Left lung (tissue), 4 donors: ENCODE measurements at regions not wholly inside any gene's neighbourhood (a gene's known extent, or its start where the extent isn't known, plus 50 kb on each side); places are given as distances from the start of the nearest gene placed in this dataset.

Source experiments
- ATAC-seq: fragments of 200-7000 bp; cut with Tn5 transposase; one replicate; pipeline ENCODE4 v1.9.1; 2020; ENCODE audit warnings: moderate library complexity
- DNase-seq, 4 donors: peaks; one replicate each; pipeline ENCODE4 v3.0.0-alpha.2; 2013 to 2020
- H3K27ac ChIP-seq, 2 donors: fragments of 200-600 bp; sonication (generic) in 1 of 2; one replicate each; pipeline versions ENCODE4 v1.5.0 to v1.8.0; 2020 to 2021
- H3K27me3 ChIP-seq, 2 donors: fragments of 200-600 bp; sonication (generic) in 1 of 2; one replicate each; pipeline versions ENCODE4 v1.5.0 to v1.8.0; 2020 to 2021
- H3K36me3 ChIP-seq, 2 donors: fragments of 200-600 bp; sonication (generic) in 1 of 2; one replicate each; pipeline versions ENCODE4 v1.5.0 to v1.8.0; 2020 to 2021
- H3K4me1 ChIP-seq, 2 donors: fragments of 200-600 bp; one replicate each; pipeline ENCODE4 v1.8.0; 2021
- H3K4me3 ChIP-seq, 2 donors: fragments of 200-600 bp; sonication (generic) in 1 of 2; one replicate each; pipeline versions ENCODE4 v1.5.0 to v1.8.0; 2020 to 2021; ENCODE audit warnings: mild to moderate bottlenecking in 1 of 2
- H3K9me3 ChIP-seq, 2 donors: fragments of 200-600 bp; sonication (generic) in 1 of 2; one replicate each; pipeline versions ENCODE4 v1.5.0 to v1.8.0; 2020 to 2021
- intact Hi-C, 2 donors: fragments of 100-400 bp; cut with DNase I; formaldehyde crosslinking; loops; one replicate each; pipeline versions ENCODE4 v1.11.2 to v1.14.2; 2022
- TF ChIP-seq, protein P1 (sequence below), 2 donors: fragments of 200-600 bp; sonication (generic) in 1 of 2; IDR thresholded peaks; one replicate each; pipeline versions ENCODE4 v1.5.0 to v1.8.0; 2021; ENCODE audit warnings: antibody characterized with exemption in 2 of 2
- donor health status: DM: no; HTN: yes; CAD: no.
- donor health status: DM: no; HTN: no; CAD: no.

DNA sequence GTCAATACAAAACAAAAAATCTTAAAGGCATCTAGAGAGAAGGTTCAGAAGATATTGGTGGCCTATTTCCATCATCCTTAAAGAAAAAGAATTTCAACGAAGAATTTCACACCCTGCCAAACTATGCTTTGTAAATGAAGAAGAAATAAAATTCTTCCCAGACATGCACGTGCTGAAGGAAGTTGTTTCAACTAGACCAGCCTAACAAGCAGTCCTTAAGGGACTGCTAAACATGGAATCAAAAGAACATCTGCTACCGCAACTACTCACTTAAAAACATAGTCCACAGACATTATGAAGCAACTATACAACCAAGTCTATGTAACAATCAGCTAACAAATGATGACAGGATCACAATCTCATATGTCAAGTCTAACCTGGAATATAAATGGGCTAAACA is 584.9 kb upstream of the PTCHD4 start:
- intact Hi-C loops, result no loop called here
- TF ChIP-seq, protein P1, sequence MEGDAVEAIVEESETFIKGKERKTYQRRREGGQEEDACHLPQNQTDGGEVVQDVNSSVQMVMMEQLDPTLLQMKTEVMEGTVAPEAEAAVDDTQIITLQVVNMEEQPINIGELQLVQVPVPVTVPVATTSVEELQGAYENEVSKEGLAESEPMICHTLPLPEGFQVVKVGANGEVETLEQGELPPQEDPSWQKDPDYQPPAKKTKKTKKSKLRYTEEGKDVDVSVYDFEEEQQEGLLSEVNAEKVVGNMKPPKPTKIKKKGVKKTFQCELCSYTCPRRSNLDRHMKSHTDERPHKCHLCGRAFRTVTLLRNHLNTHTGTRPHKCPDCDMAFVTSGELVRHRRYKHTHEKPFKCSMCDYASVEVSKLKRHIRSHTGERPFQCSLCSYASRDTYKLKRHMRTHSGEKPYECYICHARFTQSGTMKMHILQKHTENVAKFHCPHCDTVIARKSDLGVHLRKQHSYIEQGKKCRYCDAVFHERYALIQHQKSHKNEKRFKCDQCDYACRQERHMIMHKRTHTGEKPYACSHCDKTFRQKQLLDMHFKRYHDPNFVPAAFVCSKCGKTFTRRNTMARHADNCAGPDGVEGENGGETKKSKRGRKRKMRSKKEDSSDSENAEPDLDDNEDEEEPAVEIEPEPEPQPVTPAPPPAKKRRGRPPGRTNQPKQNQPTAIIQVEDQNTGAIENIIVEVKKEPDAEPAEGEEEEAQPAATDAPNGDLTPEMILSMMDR (IDR thresholded peaks at IDR 0.05), result no peak
- ATAC-seq, result no peak

DNA sequence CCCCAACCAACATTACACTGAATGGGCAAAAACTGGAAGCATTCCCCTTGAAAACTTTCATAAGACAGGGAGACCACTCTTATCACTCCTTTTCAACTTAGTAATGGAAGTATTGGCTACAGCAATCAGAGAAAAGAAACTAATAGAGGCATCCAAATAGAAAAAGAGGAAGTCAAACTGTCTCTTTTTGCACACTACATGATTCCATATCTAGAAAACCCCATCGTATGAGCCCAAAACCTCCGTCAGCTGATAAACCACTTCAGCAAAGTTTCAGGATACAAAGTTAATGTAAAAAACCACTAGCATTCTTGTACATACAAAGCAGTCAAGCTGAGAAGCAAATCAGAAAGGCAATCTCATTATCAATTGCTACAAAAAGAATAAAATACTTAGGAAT is 580.4 kb upstream of the PTCHD4 start:
- H3K27ac ChIP-seq, result no peak overlapping the region
- TF ChIP-seq, protein P1 (IDR thresholded peaks at IDR 0.05), result no peak
- DNase-seq, result no peak
- no peak for ATAC-seq
- peaks cover 0 to 89% of the 10 kb centered on the region in 2 donors for H3K9me3 ChIP-seq
- no peaks in the 10 kb centered on the region for H3K27me3 ChIP-seq
- no peaks in the 10 kb centered on the region for H3K4me1 ChIP-seq
- no peak overlapping the region for H3K4me3 ChIP-seq
- intact Hi-C loops, result no loop called here
- H3K36me3 ChIP-seq, result no peaks in the 10 kb centered on the region

More for the DNA sequence above, 584.9 kb upstream of the PTCHD4 start:
- no peak overlapping the region for H3K4me3 ChIP-seq
- peaks cover 0 to 60% of the 10 kb centered on the region in 2 donors for H3K9me3 ChIP-seq
- H3K36me3 ChIP-seq, result no peaks in the 10 kb centered on the region
- H3K27ac ChIP-seq, result no peak overlapping the region
- no peaks in the 10 kb centered on the region for H3K27me3 ChIP-seq
- DNase-seq, result no peak
- no peaks in the 10 kb centered on the region for H3K4me1 ChIP-seq

DNA sequence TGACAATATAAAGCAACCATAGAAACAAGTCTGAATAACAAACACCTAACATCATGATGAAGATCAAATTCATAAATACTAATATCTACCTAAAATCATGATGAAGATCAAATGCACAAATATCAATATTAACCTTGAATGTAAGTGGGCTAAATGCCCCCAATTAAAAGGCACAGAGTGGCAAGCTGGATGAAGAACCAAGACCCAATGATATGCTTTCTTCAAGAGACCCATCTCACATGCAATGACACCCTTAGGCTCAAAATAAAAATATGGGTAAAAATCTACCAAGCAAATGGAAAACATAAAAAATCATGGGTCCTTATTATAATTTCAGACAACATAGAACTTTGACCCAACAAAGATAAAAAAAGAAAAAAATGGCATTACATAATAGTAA is 578.5 kb upstream of the PTCHD4 start:
- Histone ChIP-seq H3K27ac (no peak overlapping the region), H3K4me3 (no peak overlapping the region), H3K36me3 (no peaks in the 10 kb centered on the region), H3K27me3 (no peaks in the 10 kb centered on the region), H3K9me3 (peaks cover 0 to 83% of the 10 kb centered on the region in 2 donors), H3K4me1 (no peaks in the 10 kb centered on the region)
- TF ChIP-seq, protein P1 (IDR thresholded peaks at IDR 0.05), result no peak
- ATAC-seq, result no peak
- intact Hi-C loops, result no loop called here
- no peak for DNase-seq

DNA sequence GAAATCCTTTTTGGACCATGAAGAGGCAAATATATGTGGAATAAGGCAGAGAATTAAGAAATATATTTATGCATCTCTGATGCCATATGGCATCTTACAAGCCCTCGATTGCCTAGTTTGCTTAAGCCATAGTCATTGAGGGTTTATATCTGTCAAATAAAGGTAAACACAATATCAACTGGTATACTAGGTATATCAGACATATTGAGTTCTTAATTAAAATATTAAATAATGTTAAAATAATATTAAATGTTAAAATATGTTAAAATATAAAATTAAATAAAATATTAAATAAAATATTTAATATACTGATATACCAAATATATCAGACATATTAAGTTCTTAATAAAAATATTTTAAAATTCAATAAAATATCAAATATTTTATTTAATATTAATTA is 567.4 kb upstream of the PTCHD4 start:
- Histone ChIP-seq H3K36me3 (no peaks in the 10 kb centered on the region), H3K27me3 (no peaks in the 10 kb centered on the region), H3K27ac (no peak overlapping the region), H3K4me1 (no peaks in the 10 kb centered on the region), H3K4me3 (no peak overlapping the region), H3K9me3 (no peaks in the 10 kb centered on the region)
- TF ChIP-seq, protein P1 (IDR thresholded peaks at IDR 0.05), result no peak
- intact Hi-C loops, result no loop called here
- DNase-seq (no peak), ATAC-seq (no peak)

DNA sequence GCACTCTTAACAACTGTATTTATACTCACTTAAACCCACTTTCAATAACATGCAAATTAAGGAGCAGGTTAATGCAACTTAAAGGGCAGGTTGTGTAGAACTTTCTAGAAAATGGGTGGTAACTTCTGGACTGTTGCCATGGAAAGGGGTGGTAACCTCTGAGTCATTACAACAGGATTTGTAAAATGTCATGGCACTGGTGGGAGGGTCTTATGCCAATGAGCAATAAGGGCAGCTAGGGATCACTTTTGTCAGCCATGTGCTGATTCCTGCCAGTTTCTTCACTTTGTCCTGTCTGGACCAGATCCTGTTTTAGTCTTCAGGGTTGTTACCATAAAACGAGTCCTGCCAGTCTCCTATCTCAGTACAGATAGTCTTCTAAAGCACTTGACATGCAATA is 560.5 kb upstream of the PTCHD4 start:
- H3K36me3 ChIP-seq, result no peaks in the 10 kb centered on the region
- no peaks in the 10 kb centered on the region for H3K9me3 ChIP-seq
- TF ChIP-seq, protein P1 (IDR thresholded peaks at IDR 0.05), result no peak
- H3K4me3 ChIP-seq, result no peak overlapping the region
- intact Hi-C loops, result no loop called here
- DNase-seq (no peak), ATAC-seq (no peak)
- no peak overlapping the region for H3K27ac ChIP-seq
- H3K4me1 ChIP-seq, result no peaks in the 10 kb centered on the region
- H3K27me3 ChIP-seq, result no peaks in the 10 kb centered on the region
